MM.1S (cell line): ENCODE measurements at regions not wholly inside any gene's neighbourhood (a gene's known extent, or its start where the extent isn't known, plus 50 kb on each side); places are given as distances from the start of the nearest gene placed in this dataset.

Experiments
- DNase-seq: peaks from one replicate; pipeline ENCODE4 v3.0.0-alpha.2; 2015
- H2AFZ ChIP-seq: fragments of 300-600 bp; sonication (generic); 2 replicates; pipeline ENCODE4 v1.6.0; 2016; ENCODE audit warnings: antibody characterized with exemption, low read length
- H3F3A ChIP-seq: fragments of 300-600 bp; sonication (generic); 2 replicates; pipeline ENCODE4 v1.6.1; 2016; ENCODE audit warnings: mild to moderate bottlenecking, antibody characterized with exemption, low read length, moderate library complexity, mixed read lengths; ENCODE audit not compliant: insufficient read depth
- H3K27ac ChIP-seq: fragments of 300-600 bp; sonication (generic); 2 replicates; pipeline ENCODE4 v1.5.1; 2016; ENCODE audit warnings: mild to moderate bottlenecking, low read length
- H3K27me3 ChIP-seq: fragments of 300-600 bp; sonication (generic); replicated peaks from 2 replicates; pipeline ENCODE4 v1.6.0; 2016; ENCODE audit warnings: low read length; ENCODE audit not compliant: insufficient read depth
- H3K36me3 ChIP-seq: fragments of 300-600 bp; sonication (generic); replicated peaks from 2 replicates; pipeline ENCODE4 v1.6.1; 2016; ENCODE audit warnings: mild to moderate bottlenecking, low read length, mixed read lengths; ENCODE audit not compliant: insufficient read depth
- H3K4me1 ChIP-seq: fragments of 300-600 bp; sonication (generic); 2 replicates; pipeline ENCODE4 v1.6.1; 2016; ENCODE audit warnings: low read length, mixed read lengths
- H3K4me2 ChIP-seq: fragments of 300-600 bp; sonication (generic); 2 replicates; pipeline ENCODE4 v1.6.0; 2016; ENCODE audit warnings: low read depth, low read length
- H3K4me3 ChIP-seq: fragments of 300-600 bp; sonication (generic); 2 replicates; pipeline ENCODE4 v1.5.1; 2016; ENCODE audit warnings: low read length, mixed read lengths
- H3K79me2 ChIP-seq: fragments of 300-600 bp; sonication (generic); 2 replicates; pipeline ENCODE4 v1.6.1; 2016; ENCODE audit warnings: mixed run types, low read length, mixed read lengths
- H3K9ac ChIP-seq: fragments of 300-600 bp; sonication (generic); 2 replicates; pipeline ENCODE4 v1.6.1; 2016; ENCODE audit warnings: low read length, mixed read lengths
- H3K9me2 ChIP-seq: fragments of 300-600 bp; sonication (generic); replicated peaks from 2 replicates; pipeline ENCODE4 v1.6.1; 2016; ENCODE audit warnings: mild to moderate bottlenecking, low read length, mixed read lengths; ENCODE audit not compliant: insufficient read depth
- H3K9me3 ChIP-seq: fragments of 300-600 bp; sonication (generic); replicated peaks from 2 replicates; pipeline ENCODE4 v1.6.1; 2016; ENCODE audit warnings: mild to moderate bottlenecking, low read length, mixed read lengths; ENCODE audit not compliant: insufficient read depth
- H4K20me1 ChIP-seq: fragments of 300-600 bp; sonication (generic); 2 replicates; pipeline ENCODE4 v1.6.1; 2016; ENCODE audit warnings: mild to moderate bottlenecking, low read length, moderate library complexity, mixed read lengths; ENCODE audit not compliant: insufficient read depth
- EZH2 ChIP-seq: fragments of 300-600 bp; sonication (generic); optimal IDR thresholded peaks from 2 replicates; pipeline ENCODE3; 2017; ENCODE audit warnings: low read depth, mild to moderate bottlenecking, antibody characterized with exemption, low read length, mixed read lengths
- EZH2phosphoT487 ChIP-seq: fragments of 300-600 bp; sonication (generic); IDR thresholded peaks from 2 replicates; pipeline ENCODE4 v1.6.1; 2018; ENCODE audit warnings: antibody characterized with exemption, low read length
- TF ChIP-seq, protein P1 (sequence below): fragments of 300-600 bp; sonication (generic); IDR thresholded peaks from 2 replicates; pipeline ENCODE4 v1.5.1; 2016; ENCODE audit warnings: antibody characterized with exemption, low read length, mixed read lengths

DNA sequence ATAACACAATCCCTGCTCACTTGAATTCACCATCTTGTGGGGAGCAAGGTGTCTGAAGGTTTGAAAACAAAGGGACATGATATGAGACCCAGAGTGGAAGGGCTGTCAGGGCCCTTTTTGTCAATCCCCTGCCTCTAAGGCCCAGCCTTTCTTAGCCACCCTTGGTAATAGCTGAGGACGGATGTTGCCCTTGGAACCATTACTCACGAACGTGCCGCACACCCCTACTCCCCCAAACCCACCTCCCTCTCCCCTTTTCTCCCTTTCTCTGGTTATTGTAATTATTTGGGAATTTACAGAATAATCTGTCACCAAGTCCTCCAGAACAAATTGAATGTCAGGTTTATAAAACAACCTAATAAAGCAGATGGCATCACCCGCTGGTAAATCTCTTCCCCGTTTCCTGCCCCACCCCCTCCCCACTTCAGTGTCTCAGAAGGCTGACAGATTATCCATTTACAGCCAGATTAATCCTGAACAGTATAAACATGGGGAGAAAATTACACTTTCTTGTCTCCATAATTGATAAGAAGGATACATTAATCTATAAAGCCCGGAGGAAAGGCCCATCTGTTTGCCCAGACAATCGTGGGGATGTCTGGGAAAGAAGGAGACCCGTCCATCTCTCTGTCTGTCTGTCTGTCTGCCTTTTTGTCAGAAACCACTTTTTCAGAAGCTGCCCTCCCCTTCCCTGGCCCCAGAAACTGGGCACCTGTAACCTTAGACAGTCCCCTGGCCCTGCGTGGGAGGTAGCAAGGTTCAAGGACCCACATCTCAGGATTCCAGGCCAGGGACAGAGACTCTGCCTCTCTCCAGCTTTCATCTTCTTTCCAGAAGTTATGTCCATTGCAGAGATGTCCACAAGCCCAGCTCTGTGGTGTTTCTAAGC, 60.6 kb upstream of the CD34 start:
- H3K27me3 ChIP-seq, result no peaks in the 10 kb centered on the region
- DNase-seq, result no peak
- H3F3A ChIP-seq, result no peaks in the 10 kb centered on the region
- no peaks in the 10 kb centered on the region for H3K36me3 ChIP-seq
- H3K9me2 ChIP-seq, result no peaks in the 10 kb centered on the region
- no peak for TF ChIP-seq EZH2phosphoT487
- TF ChIP-seq, protein P1, sequence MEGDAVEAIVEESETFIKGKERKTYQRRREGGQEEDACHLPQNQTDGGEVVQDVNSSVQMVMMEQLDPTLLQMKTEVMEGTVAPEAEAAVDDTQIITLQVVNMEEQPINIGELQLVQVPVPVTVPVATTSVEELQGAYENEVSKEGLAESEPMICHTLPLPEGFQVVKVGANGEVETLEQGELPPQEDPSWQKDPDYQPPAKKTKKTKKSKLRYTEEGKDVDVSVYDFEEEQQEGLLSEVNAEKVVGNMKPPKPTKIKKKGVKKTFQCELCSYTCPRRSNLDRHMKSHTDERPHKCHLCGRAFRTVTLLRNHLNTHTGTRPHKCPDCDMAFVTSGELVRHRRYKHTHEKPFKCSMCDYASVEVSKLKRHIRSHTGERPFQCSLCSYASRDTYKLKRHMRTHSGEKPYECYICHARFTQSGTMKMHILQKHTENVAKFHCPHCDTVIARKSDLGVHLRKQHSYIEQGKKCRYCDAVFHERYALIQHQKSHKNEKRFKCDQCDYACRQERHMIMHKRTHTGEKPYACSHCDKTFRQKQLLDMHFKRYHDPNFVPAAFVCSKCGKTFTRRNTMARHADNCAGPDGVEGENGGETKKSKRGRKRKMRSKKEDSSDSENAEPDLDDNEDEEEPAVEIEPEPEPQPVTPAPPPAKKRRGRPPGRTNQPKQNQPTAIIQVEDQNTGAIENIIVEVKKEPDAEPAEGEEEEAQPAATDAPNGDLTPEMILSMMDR, result no peak
- TF ChIP-seq EZH2, result no peak
- no peak overlapping the region for H2AFZ ChIP-seq
- H3K9ac ChIP-seq, result no peak overlapping the region
- H3K79me2 ChIP-seq, result no peaks in the 10 kb centered on the region
- no peaks in the 10 kb centered on the region for H4K20me1 ChIP-seq
- no peaks in the 10 kb centered on the region for H3K4me1 ChIP-seq
- no peak overlapping the region for H3K27ac ChIP-seq
- H3K4me2 ChIP-seq, result no peak overlapping the region
- no peak overlapping the region for H3K4me3 ChIP-seq
- H3K9me3 ChIP-seq, result no peaks in the 10 kb centered on the region

DNA sequence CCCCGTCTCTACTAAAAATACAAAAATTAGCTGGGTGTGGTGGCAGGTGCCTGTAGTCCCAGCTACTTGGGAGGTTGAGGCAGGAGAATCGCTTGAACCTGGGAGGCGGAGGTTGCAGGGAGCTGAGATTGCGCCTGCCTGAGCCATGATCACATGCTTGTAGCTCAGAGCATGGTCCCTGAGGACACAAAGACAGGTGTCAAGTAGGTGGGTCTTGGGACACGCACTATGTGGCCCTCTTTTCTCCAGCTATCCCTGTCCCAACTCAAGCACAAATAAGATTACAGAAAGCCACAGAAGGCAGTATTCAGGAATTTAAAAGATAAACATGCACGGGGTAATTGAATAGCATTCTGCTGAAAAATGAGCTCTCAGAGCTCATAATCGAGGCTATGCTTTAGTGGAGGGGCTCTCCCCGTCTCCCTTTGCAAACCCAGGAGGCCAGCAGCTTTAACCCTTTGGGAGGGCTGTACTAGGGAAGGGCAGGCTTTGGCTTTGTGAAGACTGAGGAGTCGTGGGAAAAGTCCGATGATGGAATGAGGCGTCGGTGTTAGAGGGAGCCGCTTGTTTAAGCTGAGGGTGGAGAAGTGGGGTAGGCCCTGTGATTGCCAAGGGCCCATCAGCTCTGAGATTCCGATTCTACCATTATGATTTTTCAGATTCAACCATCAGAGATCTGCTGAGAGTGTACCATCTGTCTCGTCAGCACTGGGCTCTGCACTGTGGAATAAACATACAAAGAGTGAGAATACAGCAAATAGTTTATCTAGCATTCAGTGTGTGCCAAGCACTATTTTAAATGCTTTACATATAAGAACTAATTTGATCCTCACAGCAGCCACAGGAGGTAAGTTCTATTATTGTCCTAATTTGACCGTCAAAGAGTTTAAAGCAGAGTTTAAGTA, 59.7 kb upstream of the CD34 start:
- no peaks in the 10 kb centered on the region for H3K36me3 ChIP-seq
- H3K9me3 ChIP-seq, result no peaks in the 10 kb centered on the region
- H3K4me3 ChIP-seq, result no peak overlapping the region
- DNase-seq, result no peak
- H3K9ac ChIP-seq, result no peak overlapping the region
- no peaks in the 10 kb centered on the region for H3K27me3 ChIP-seq
- no peaks in the 10 kb centered on the region for H3K9me2 ChIP-seq
- H3F3A ChIP-seq, result no peaks in the 10 kb centered on the region
- no peaks in the 10 kb centered on the region for H4K20me1 ChIP-seq
- no peaks in the 10 kb centered on the region for H3K4me1 ChIP-seq
- H3K4me2 ChIP-seq, result no peak overlapping the region
- TF ChIP-seq EZH2phosphoT487 (no peak), EZH2 (no peak)
- TF ChIP-seq, protein P1, result no peak
- no peaks in the 10 kb centered on the region for H3K79me2 ChIP-seq
- H2AFZ ChIP-seq, result no peak overlapping the region
- no peak overlapping the region for H3K27ac ChIP-seq

DNA sequence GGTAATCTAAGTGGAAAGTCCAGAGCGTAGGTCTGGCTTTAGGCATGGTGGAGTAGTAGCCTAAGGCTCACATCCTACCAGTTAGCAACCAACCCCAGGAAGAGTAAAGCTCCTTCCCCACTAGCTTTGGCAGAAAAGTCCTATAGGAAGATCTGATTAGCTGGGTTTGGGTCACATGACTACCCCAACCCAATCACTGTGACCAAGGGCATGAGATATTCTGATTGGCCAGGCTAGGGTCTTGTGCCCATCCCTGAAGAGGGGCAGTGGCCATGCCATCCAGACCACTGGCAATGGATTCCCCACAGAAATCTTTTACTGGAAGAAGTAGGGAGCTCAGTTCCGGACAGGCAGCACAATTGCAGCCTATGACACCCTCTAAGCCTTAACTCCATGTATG, 58.6 kb upstream of the CD34 start:
- Histone ChIP-seq H3K27ac (no peak overlapping the region), H3K79me2 (no peaks in the 10 kb centered on the region), H3K4me1 (no peaks in the 10 kb centered on the region), H3K27me3 (no peaks in the 10 kb centered on the region), H3K4me3 (no peak overlapping the region), H3K36me3 (no peaks in the 10 kb centered on the region), H3F3A (no peaks in the 10 kb centered on the region), H3K9ac (no peak overlapping the region), H3K9me3 (no peaks in the 10 kb centered on the region), H3K4me2 (no peak overlapping the region), H2AFZ (no peak overlapping the region), H3K9me2 (no peaks in the 10 kb centered on the region), H4K20me1 (no peaks in the 10 kb centered on the region)
- DNase-seq, result no peak
- TF ChIP-seq, protein P1, result no peak
- TF ChIP-seq EZH2phosphoT487, result no peak
- no peak for TF ChIP-seq EZH2
